ENCODE measurements at regions not wholly inside any gene's neighbourhood (a gene's known extent, or its start where the extent isn't known, plus 50 kb on each side); places are given as distances from the start of the nearest gene placed in this dataset.

GRCh38 chr5:174376056-174376455, 330.6 kb downstream of the NSG2 start:
- TF ChIP-seq, protein P1, sequence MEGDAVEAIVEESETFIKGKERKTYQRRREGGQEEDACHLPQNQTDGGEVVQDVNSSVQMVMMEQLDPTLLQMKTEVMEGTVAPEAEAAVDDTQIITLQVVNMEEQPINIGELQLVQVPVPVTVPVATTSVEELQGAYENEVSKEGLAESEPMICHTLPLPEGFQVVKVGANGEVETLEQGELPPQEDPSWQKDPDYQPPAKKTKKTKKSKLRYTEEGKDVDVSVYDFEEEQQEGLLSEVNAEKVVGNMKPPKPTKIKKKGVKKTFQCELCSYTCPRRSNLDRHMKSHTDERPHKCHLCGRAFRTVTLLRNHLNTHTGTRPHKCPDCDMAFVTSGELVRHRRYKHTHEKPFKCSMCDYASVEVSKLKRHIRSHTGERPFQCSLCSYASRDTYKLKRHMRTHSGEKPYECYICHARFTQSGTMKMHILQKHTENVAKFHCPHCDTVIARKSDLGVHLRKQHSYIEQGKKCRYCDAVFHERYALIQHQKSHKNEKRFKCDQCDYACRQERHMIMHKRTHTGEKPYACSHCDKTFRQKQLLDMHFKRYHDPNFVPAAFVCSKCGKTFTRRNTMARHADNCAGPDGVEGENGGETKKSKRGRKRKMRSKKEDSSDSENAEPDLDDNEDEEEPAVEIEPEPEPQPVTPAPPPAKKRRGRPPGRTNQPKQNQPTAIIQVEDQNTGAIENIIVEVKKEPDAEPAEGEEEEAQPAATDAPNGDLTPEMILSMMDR (IDR thresholded peaks at IDR 0.05): no peak
- TF ChIP-seq POLR2A (IDR thresholded peaks at IDR 0.05): no peak
- TF ChIP-seq EP300 (IDR thresholded peaks at IDR 0.05): no peak

All from tibial nerve (tissue), 4 donors.